GM19452 (cell line): ENCODE measurements at regions not wholly inside any gene's neighbourhood (a gene's known extent, or its start where the extent isn't known, plus 50 kb on each side); places are given as distances from the start of the nearest gene placed in this dataset.

Experiments
- ATAC-seq: cut with Tn5 transposase; IDR thresholded peaks from one replicate; pipeline ENCODE4 v1.9.1; 2021; ENCODE audit not compliant: unreplicated experiment

- ATAC-seq: no peak
Measured at GRCh38 chr2:153028626-153029025, 310.2 kb downstream of the ARL6IP6 start.

DNA sequence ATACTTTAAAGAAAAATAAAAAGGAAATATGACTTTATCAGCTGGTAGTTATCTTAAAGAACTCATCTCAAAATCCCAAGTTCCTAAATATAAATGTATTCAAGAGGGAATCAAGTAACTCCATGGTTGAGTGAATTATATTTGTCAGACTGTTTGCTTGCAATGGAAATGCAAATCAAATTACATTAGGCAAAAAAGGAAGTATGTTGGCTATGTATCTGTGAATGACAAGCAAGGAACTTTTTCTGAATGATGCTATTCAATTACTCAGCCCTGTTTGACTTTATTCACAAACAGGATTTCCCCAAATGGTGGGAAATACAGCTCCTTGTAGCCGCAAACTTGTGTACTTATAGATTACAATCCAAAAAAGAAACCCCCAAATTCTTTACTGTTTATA is 309.1 kb downstream of the ARL6IP6 start:
- no peak for ATAC-seq

DNA sequence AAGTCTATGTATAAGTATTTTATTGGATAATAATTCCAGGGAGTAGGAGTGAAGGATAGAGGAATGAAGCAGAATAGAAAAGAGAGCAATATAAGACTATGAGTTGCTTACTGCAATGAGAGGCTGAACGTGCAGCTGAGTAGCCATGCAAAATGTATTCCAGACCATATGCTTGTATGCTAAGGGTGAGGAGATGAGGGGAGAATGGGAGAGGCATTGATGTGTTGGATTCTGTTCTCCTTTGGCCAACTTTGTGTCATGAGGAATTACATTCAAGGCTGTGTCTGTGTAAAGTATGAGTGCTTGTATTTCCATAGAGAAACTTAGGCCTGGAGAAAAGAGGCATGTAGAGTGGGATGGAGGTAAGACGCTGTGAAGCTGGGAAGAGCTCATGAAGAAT is 301.8 kb downstream of the ARL6IP6 start:
- ATAC-seq: no peak

DNA sequence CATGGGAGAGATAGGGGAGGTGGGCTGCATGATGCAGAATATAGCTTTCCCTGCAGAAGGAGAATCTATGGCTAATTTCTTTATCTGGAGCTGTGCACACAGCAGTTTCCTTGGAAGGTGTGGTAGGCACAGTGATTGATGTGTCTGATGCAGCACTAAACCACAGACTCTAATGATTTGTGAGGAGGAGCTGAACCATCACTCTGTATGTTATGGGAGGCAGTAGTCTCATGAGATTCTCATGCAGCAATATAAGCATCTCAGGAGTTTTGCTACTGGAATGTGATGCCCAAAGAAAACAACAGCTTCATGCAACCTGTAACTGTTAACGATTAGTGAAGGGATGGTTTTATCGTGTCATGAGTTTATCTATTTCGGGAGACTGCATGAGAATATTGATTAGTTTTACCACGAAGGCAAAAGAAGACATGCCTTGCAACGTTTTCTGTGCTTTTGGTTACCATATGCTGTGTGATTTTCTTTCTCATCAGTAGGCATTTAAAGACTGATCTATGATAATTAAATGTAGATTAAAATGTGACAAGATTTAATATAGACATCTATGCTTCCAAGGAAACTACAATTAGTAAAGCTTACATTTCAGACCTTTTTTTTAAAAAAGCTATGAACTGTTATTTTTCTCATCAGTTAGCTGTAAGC is 286.8 kb downstream of the ARL6IP6 start:
- no peak for ATAC-seq

DNA sequence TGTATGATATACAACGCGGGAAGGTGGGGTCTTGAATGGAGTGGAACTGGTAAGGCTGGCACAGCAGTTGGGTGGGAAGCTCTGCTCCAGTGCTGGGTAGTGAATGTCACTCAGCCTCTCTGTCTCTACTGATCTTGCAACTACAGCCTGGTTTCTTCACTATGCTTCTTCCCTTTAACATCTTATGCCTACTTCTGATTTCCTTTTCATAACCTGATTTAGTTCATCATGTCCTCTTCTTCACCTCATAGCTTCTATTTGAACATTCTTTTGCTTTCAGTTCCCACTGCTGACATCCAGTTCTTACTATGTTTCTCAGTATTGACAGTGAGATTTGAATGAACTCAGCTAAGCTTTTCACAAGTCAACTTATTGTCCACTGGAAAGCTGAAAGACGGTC is 286.2 kb downstream of the ARL6IP6 start:
- no peak for ATAC-seq

GRCh38 chr2:152974146-152974545 is 255.7 kb downstream of the ARL6IP6 start:
- no peak for ATAC-seq

DNA sequence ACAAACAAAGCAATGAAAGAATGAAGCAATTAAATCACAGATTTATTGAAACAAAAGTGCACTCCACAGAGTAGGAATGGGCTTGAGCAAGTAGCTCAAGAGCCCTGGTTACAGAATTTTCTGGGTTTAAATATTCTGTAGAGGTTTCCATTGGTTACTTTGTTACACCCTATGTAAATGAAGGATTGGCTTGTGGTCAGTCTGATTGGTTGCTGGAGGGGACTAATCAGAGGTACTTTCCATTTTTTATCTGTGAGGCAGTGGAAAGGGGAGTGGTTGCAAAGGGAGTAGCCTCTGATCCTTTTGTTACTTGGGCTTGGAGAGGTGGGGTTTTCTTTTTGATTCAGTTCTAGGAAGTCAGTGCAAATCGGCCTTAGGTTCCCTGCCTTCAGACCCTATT is 253.3 kb downstream of the ARL6IP6 start:
- no peak for ATAC-seq

- no peak for ATAC-seq
Measured at GRCh38 chr2:152962446-152962845, 244.0 kb downstream of the ARL6IP6 start.

- no peak for ATAC-seq
Measured at GRCh38 chr2:152961351-152961750, 242.9 kb downstream of the ARL6IP6 start.

DNA sequence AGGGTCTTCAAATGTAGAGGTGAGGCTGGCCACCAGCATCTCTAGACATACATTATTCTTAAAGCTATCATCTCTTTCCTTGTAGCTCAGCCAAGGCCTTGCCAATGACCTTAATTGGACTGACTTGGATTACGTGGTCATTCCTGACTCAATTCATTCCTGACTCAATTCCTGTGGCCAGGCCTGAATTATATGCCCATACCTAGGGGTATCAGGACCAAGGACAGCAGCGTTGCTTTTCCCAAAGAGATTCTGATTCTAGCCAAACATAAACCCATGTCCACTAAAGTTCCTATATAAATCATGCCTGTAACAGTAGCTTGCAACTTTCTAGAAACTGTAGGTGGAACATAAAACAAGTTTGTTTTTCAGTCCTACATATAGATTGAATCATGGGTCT is 231.7 kb downstream of the ARL6IP6 start:
- ATAC-seq: no peak

DNA sequence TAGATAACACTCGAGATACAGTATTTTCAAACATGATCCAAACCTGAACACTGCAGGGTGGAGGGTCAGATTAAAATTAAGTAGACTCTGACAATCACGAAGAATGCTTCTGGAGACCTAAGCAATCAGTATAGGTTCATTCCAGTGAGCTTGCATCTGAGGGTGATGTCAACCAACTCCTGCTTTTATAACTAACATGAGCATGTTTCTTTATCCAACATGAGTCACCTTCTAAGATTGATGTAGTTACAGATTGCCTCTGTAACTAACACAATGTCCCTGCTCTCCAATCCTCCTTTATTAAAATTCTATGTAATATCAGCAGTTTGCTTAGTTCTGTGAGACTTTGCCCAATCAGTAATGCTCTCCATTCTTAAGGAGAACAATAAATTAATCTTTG is 225.7 kb downstream of the ARL6IP6 start:
- ATAC-seq: no peak

DNA sequence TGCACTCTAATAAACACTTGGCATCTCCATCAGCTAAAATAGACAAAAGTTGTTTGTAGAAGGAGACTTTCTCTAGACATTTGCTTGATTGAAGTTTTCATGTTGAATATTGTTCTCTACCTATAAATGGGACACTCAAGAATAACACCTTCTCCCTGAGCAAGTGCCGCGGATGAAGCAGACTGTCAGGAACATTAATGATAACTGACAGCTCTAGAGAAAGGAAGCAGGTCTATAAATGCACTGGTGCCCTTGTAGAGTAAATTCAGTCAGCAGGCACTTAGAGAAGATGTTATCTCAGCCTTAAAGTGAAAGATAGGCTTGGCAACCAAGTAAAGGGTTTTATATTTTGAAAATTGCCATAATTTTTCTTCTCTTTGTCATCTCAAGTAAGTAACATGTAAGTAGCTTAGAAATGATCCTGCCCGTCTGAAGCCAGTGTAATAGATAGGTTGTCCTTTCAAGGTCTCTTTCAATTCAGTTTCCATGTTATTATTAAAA is 224.6 kb downstream of the ARL6IP6 start:
- ATAC-seq: no peak

DNA sequence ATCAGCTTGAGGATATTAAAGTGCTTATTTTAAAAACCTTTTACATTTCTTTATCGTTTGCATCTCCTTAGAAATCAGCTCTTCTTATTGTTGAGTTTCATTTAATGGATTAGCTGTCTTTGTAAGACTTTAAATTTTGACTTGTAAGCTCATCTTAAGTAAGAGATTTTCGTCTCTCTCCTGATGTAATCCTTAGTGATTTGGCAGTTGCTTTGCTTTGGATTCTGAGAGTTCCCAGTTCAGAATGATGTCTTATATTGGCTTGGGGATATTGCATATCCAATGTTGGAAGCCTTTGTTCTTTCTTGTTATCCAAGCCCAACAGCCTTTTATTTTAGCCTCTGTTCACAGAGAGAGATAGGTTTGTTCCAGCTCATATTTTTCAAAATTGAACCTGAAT is 212.1 kb downstream of the ARL6IP6 start:
- ATAC-seq: no peak

GRCh38 chr2:152929628-152930027 is 211.2 kb downstream of the ARL6IP6 start:
- no peak for ATAC-seq

GRCh38 chr2:152925547-152926448 is 207.4 kb downstream of the ARL6IP6 start:
- peak; percentile 83 for ATAC-seq

GRCh38 chr2:152924722-152925121 is 206.3 kb downstream of the ARL6IP6 start:
- ATAC-seq: no peak

DNA sequence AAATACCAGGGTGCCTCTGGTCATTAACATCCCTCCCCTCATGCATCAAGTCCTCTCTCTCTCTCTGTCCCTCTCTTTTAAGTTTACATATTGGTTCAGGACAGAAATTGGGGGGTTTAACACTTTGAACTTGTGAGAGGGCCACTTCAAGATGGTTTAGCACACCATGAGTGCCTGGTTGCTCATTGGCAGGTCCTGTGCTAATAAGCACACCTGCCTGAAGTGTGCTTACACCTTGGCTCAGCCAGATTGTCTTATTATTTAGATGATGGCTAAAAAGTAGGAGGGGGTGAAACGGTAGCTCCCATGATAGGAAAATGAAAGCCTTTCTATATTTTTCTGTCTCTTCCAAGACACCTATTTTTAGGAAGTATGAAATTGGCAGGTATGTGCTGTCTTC is 205.8 kb downstream of the ARL6IP6 start:
- no peak for ATAC-seq

GRCh38 chr2:152920846-152921245 is 202.4 kb downstream of the ARL6IP6 start:
- no peak for ATAC-seq

- ATAC-seq: no peak
Measured at GRCh38 chr2:152910970-152911369, 192.6 kb downstream of the ARL6IP6 start.

GRCh38 chr2:152907046-152907445 is 188.6 kb downstream of the ARL6IP6 start:
- ATAC-seq: no peak

DNA sequence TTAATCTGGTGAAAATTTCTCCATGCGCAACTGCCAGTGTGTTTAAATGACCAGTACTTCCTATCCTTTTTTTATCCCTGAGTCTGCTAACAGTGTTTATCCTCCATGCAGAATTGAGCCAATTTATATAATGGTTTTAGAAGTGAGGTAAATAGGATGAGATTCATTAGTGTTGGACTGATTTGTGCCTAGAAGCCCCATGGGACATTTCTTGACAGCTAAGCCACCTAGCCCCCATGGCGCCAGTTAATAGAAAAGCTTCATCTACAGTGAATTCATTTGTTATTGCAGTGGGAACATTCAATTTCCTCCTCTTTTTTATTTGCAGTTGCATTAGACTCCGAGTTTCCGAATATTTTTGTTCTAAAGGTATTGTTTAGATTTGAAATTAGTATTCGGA is 175.6 kb downstream of the ARL6IP6 start:
- ATAC-seq: no peak

- ATAC-seq: no peak
Measured at GRCh38 chr2:152890736-152891135, 172.3 kb downstream of the ARL6IP6 start.
